ENCODE measurements at regions not wholly inside any gene's neighbourhood (a gene's known extent, or its start where the extent isn't known, plus 50 kb on each side); places are given as distances from the start of the nearest gene placed in this dataset.

DNA sequence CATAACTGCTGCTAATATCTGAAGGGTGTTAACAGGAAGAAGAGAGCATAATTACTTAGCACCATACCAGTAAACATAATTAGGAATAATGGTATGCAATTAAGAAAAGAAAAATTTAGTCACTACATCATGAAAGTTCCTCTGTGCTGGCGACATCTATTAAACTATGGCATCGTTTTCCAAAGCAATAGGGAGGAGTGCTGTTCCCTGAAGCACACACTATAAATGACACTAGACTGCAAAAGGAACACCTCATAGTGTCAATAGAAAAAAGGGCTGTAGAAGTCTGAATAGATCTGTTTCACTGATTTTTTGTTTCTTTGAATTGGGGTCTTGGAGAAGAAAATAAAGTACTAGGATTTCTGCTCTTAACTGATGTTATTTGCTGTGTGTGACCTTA is 773.6 kb upstream of the B3GALT2 start:
- ChIA-PET CTCF (interaction anchor here (1.0 kb wide), 1 partner anchor 9 kb away, joined by 3 read pairs; no protein-coding TSS in a partner anchor), POLR2A (no interaction called here)
- TF ChIP-seq, protein P1, sequence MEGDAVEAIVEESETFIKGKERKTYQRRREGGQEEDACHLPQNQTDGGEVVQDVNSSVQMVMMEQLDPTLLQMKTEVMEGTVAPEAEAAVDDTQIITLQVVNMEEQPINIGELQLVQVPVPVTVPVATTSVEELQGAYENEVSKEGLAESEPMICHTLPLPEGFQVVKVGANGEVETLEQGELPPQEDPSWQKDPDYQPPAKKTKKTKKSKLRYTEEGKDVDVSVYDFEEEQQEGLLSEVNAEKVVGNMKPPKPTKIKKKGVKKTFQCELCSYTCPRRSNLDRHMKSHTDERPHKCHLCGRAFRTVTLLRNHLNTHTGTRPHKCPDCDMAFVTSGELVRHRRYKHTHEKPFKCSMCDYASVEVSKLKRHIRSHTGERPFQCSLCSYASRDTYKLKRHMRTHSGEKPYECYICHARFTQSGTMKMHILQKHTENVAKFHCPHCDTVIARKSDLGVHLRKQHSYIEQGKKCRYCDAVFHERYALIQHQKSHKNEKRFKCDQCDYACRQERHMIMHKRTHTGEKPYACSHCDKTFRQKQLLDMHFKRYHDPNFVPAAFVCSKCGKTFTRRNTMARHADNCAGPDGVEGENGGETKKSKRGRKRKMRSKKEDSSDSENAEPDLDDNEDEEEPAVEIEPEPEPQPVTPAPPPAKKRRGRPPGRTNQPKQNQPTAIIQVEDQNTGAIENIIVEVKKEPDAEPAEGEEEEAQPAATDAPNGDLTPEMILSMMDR (IDR thresholded peaks at IDR 0.05; ENCODE audit: control extremely low read depth, extremely low read depth, low read depth, missing control alignments), result no peak
- no peak for DNase-seq (ENCODE audit: extremely low spot score)

GRCh38 chr1:193957556-193958095 is 771.2 kb upstream of the B3GALT2 start:
- ChIA-PET POLR2A (no interaction called here), CTCF (no interaction called here)
- TF ChIP-seq, protein P1 (IDR thresholded peaks at IDR 0.05; ENCODE audit: control extremely low read depth, extremely low read depth, low read depth, missing control alignments), result no peak
- DNase-seq (ENCODE audit: extremely low spot score), result no peak

GRCh38 chr1:193952778-193953374 is 766.5 kb upstream of the B3GALT2 start:
- CTCF ChIA-PET, result interaction anchor here (1.6 kb wide), 1 partner anchor 13 kb away, joined by 3 read pairs; no protein-coding TSS in a partner anchor
- TF ChIP-seq, protein P1 (IDR thresholded peaks at IDR 0.05; ENCODE audit: control extremely low read depth, extremely low read depth, low read depth, missing control alignments), result no peak
- no peak for DNase-seq (ENCODE audit: extremely low spot score)
- POLR2A ChIA-PET, result no interaction called here

DNA sequence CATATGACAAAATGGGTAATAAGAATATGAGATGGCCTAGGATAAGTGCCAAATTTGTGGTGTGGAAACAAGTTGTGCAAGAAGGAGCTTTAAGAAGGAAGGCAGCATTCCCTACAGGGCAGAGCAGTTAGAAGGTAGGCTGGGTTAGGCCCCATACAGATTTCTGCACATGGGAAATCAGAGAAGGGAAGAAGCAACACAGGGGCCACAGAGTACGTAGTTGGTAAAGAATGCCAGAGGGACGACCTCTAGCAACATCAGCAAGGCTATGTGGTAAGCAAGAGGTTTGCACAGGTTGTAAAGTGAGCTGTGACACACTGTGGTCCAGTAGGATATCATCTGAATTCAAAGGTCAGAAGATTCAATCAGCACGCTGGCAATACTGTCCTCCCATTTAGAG is 765.6 kb upstream of the B3GALT2 start:
- POLR2A ChIA-PET, result no interaction called here
- TF ChIP-seq, protein P1 (IDR thresholded peaks at IDR 0.05; ENCODE audit: control extremely low read depth, extremely low read depth, low read depth, missing control alignments), result no peak
- DNase-seq (ENCODE audit: extremely low spot score), result no peak
- CTCF ChIA-PET, result interaction anchor here (1.1 to 1.6 kb wide), 2 partner anchors 12 to 40 kb away, joined by 3 read pairs; no protein-coding TSS in a partner anchor

DNA sequence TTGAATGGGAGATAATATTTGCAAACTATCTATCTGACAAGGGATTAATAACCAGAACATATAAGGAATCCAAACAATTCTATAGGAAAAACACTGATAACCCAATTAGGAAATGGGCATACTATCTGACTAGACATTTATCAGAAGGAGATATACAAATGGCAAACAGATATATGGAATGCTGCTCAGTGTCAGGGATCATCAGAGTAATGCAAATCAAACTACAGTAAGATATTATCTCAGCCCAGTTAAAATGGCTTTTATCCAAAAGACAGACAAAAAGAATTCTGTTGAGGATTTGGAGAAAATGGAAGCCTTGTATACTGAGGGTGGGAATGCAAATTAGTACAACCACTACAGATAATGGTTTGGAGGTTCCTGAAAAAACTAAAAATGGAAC is 758.0 kb upstream of the B3GALT2 start:
- DNase-seq (ENCODE audit: extremely low spot score), result no peak
- ChIA-PET POLR2A (no interaction called here), CTCF (no interaction called here)
- TF ChIP-seq, protein P1 (IDR thresholded peaks at IDR 0.05; ENCODE audit: control extremely low read depth, extremely low read depth, low read depth, missing control alignments), result no peak

GRCh38 chr1:193940176-193940575 is 753.8 kb upstream of the B3GALT2 start:
- POLR2A ChIA-PET, result no interaction called here
- TF ChIP-seq, protein P1 (IDR thresholded peaks at IDR 0.05; ENCODE audit: control extremely low read depth, extremely low read depth, low read depth, missing control alignments), result no peak
- DNase-seq (ENCODE audit: extremely low spot score), result no peak
- CTCF ChIA-PET, result interaction anchor here (1.0 kb wide), 1 partner anchor 12 kb away, joined by 3 read pairs; no protein-coding TSS in a partner anchor

Data from GM10248 (cell line).